Liver (tissue), 3 donors: ENCODE measurements at regions not wholly inside any gene's neighbourhood (a gene's known extent, or its start where the extent isn't known, plus 50 kb on each side); places are given as distances from the start of the nearest gene placed in this dataset.

ENCODE experiments used
- CTCF ChIP-seq: fragments of 150-350 bp; IDR thresholded peaks from 2 replicates; pipeline ENCODE4 v1.5.1; 2017; ENCODE audit warnings: improper control_type of control experiment, low read depth, low read length; ENCODE audit not compliant: missing input control
- EGR1 ChIP-seq, 2 donors: IDR thresholded peaks; 2 replicates each; pipeline ENCODE4 v1.6.1; 2016 to 2018; ENCODE audit warnings: antibody characterized with exemption in 2 of 2, low read depth in 2 of 2
- GABPA ChIP-seq, 2 donors: IDR thresholded peaks in 1 of 2; conservative IDR thresholded peaks in 1 of 2; 2 replicates each; pipeline ENCODE4 v1.6.1; 2016; ENCODE audit warnings: antibody characterized with exemption in 2 of 2, mild to moderate bottlenecking in 1 of 2, moderate library complexity in 1 of 2
- HNF4G ChIP-seq: IDR thresholded peaks from 2 replicates; pipeline ENCODE4 v1.6.1; 2016; ENCODE audit warnings: antibody characterized with exemption
- JUND ChIP-seq, 2 donors: IDR thresholded peaks; 2 replicates each; pipeline ENCODE4 v1.6.1; 2016; ENCODE audit warnings: antibody characterized with exemption in 2 of 2
- RAD21 ChIP-seq, 2 donors: IDR thresholded peaks; 2 replicates each; pipeline ENCODE4 v1.6.1; 2016; ENCODE audit warnings: antibody characterized with exemption in 2 of 2, mild to moderate bottlenecking in 2 of 2
- RXRA ChIP-seq, 2 donors: IDR thresholded peaks; 2 replicates each; pipeline ENCODE4 v1.6.1; 2017 to 2018; ENCODE audit warnings: antibody characterized with exemption in 2 of 2, mild to moderate bottlenecking in 1 of 2
- SP1 ChIP-seq: IDR thresholded peaks from 2 replicates; pipeline ENCODE4 v1.6.1; 2018; ENCODE audit warnings: antibody characterized with exemption, mild to moderate bottlenecking
- TAF1 ChIP-seq: conservative IDR thresholded peaks from 2 replicates; pipeline ENCODE4 v1.6.1; 2016; ENCODE audit warnings: antibody characterized with exemption, mild to moderate bottlenecking
- YY1 ChIP-seq: IDR thresholded peaks from 2 replicates; pipeline ENCODE4 v1.6.1; 2016; ENCODE audit warnings: antibody characterized with exemption, mild to moderate bottlenecking
- TF ChIP-seq, protein P1 (sequence below): IDR thresholded peaks from 2 replicates; pipeline ENCODE4 v1.6.1; 2016; ENCODE audit warnings: antibody characterized with exemption
- TF ChIP-seq, protein P2 (sequence below): IDR thresholded peaks from 2 replicates; pipeline ENCODE4 v1.6.1; 2016; ENCODE audit warnings: antibody characterized with exemption
- donor health status: healthy.
- donor health status: healthy.

DNA sequence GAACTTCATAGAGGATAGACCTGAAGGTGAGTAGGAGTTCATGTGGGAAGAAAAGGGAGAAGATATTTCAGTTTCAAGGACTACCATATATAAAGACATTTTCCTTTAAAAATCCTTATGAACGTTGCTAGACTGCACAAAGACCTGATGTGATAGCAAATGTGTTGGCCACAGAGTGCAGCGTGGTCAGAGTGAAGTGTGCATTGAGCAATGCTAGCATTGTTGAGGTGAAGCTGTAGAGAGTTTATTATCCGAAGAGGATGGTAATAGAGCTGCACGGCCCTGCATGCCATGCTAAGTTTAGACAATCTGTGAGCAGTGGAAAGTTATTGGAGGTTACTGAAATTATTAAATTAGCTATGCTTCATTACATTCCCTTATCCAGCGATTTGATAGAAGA, 413.0 kb downstream of the CCDC91 start:
- TF ChIP-seq CTCF (no peak), GABPA (IDR thresholded peaks at IDR 0.05 in 1 of 2, conservative IDR thresholded peaks at IDR 0.05 in 1 of 2) (no peak), RAD21 (IDR thresholded peaks at IDR 0.05) (no peak), TAF1 (no peak), SP1 (no peak), YY1 (no peak), HNF4G (no peak), JUND (IDR thresholded peaks at IDR 0.05) (no peak), EGR1 (IDR thresholded peaks at IDR 0.05; ENCODE audit: low read depth in 2 of 2) (no peak), RXRA (IDR thresholded peaks at IDR 0.05) (no peak)
- TF ChIP-seq, protein P1, sequence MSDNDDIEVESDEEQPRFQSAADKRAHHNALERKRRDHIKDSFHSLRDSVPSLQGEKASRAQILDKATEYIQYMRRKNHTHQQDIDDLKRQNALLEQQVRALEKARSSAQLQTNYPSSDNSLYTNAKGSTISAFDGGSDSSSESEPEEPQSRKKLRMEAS, result no peak
- TF ChIP-seq, protein P2, sequence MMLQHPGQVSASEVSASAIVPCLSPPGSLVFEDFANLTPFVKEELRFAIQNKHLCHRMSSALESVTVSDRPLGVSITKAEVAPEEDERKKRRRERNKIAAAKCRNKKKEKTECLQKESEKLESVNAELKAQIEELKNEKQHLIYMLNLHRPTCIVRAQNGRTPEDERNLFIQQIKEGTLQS, result no peak
